HG02642 (cell line): ENCODE measurements at regions not wholly inside any gene's neighbourhood (a gene's known extent, or its start where the extent isn't known, plus 50 kb on each side); places are given as distances from the start of the nearest gene placed in this dataset.

Experiments used
- ATAC-seq: cut with Tn5 transposase; IDR thresholded peaks from one replicate; pipeline ENCODE4 v1.9.1; 2021; ENCODE audit warnings: mild to moderate bottlenecking; ENCODE audit not compliant: unreplicated experiment, poor library complexity

GRCh38 chr16:80060470-80060869 lies 459.9 kb upstream of the MAF start:
- no peak for ATAC-seq

GRCh38 chr16:80059836-80060235 lies 459.3 kb upstream of the MAF start:
- ATAC-seq, result no peak

GRCh38 chr16:80058214-80058613 lies 457.7 kb upstream of the MAF start:
- ATAC-seq, result no peak

GRCh38 chr16:80056324-80056723 lies 455.8 kb upstream of the MAF start:
- ATAC-seq, result no peak

DNA sequence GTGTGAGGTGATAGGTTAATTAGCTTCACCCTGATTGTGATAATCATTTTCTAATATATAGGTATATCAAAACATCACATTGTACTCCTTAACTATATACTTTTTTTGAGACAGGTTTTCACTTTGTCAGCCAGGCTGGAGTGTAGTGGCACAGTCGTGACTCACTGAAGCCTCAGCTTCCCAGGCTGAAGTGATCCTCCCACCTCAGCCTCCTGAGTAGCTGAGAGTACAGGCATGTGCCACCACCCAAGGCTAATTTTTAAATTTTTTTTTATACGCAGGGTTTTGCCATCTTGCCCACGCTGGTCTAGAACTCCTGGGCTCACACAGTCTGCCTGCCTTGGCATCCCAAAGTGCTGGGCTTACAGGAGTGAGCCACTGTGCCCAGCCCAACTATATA lies 455.3 kb upstream of the MAF start:
- ATAC-seq, result no peak

DNA sequence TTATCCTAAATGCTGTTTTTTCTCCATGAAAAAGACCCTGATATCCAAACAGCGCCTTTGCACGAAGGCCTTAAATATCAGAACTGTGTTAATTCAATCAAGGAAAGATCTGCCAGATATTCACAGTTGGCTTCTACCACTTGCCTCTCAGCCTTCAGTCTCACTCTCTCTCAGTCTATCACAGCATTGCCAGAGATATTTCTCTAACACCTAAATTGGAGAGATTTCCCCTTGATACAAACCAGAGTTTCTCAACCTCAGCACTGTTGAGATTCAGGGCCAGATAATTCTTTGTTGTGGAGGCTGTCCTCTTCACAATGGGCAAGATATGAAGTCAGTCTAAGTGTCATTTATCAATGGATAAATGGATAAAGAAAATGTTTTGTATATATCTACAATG lies 454.1 kb upstream of the MAF start:
- ATAC-seq, result no peak

GRCh38 chr16:80051040-80051439 lies 450.5 kb upstream of the MAF start:
- no peak for ATAC-seq

GRCh38 chr16:80048250-80048649 lies 447.7 kb upstream of the MAF start:
- ATAC-seq, result no peak

DNA sequence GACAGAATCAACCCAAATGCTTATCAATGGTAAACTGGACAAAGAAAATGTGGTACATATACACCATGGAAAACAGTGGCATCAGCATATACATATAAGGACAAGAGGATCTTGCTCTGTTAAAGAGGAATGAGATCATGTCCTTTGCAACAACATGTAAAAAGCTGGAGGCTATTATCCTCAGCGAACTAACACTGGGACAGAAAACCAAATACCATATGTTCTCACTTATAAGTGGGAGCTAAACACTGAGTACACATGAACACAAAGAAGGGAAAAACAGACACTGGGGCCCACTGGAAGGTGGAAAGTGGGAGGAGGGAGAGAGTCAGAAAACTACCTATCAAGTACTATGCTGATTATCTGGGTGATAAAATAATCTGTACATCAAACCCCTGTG lies 447.3 kb upstream of the MAF start:
- no peak for ATAC-seq

DNA sequence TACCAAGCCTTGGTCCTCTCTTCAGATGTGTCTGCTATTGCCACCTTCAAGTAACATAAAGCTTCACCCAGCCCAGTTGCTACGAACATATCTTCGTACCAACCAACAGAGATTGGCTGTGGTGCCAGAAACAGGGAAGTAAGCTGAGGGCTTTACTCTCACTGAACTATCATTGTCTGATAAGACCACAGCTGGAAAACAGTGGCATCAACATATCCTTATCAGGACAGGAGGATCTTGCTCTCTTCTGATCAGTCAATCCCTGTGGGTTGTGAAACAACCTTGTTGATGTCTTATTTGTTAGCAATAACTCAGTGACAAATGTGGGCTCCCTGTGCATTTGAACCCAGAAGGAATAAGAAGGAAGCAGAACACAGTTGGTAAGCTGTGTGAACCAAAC lies 446.3 kb upstream of the MAF start:
- no peak for ATAC-seq

- ATAC-seq, result no peak
Observed at GRCh38 chr16:80046261-80046660, 445.7 kb upstream of the MAF start.

- ATAC-seq, result no peak
Observed at GRCh38 chr16:80045861-80046260, 445.3 kb upstream of the MAF start.

- ATAC-seq, result no peak
Observed at GRCh38 chr16:80041410-80041809, 440.9 kb upstream of the MAF start.

- no peak for ATAC-seq
Observed at GRCh38 chr16:80040814-80041213, 440.3 kb upstream of the MAF start.

DNA sequence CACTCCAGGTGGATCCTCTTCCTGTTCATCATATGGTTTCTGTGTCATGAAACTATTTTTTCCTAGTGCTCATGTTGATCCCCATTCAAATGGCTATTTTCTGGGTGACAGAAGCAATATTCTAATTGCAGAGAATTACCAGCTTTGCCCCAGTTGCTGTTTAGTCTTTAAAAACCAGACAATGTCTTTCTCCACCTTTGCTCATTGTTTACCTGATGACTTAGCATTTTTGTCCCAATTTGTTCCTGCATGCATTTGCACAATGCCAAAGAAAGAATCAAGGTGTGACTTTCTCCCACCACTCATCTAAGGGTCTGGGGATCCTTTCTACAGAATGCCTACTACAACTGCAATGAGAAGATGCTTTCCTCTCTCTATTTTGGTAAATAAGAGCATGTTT lies 439.9 kb upstream of the MAF start:
- ATAC-seq, result no peak

DNA sequence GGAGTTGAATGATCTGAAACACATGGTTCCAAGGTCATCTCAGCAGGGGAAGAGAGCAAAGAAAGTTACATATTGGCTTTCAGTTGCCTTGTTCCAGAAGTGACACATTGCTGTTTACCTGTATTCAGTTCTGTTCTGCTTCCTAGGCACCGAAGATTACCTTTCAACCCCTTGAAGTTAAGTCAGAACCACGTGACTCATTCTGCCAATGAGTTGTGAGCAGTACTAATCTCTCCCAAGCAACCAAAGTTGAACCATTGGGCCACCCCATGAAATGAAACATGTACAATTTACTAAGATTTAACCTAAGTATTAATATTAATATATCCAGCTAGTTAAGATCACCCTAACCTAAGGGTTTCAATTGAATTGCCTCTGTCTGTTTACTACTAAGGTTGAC lies 439.2 kb upstream of the MAF start:
- ATAC-seq, result no peak

GRCh38 chr16:80038566-80038965 lies 438.0 kb upstream of the MAF start:
- no peak for ATAC-seq

DNA sequence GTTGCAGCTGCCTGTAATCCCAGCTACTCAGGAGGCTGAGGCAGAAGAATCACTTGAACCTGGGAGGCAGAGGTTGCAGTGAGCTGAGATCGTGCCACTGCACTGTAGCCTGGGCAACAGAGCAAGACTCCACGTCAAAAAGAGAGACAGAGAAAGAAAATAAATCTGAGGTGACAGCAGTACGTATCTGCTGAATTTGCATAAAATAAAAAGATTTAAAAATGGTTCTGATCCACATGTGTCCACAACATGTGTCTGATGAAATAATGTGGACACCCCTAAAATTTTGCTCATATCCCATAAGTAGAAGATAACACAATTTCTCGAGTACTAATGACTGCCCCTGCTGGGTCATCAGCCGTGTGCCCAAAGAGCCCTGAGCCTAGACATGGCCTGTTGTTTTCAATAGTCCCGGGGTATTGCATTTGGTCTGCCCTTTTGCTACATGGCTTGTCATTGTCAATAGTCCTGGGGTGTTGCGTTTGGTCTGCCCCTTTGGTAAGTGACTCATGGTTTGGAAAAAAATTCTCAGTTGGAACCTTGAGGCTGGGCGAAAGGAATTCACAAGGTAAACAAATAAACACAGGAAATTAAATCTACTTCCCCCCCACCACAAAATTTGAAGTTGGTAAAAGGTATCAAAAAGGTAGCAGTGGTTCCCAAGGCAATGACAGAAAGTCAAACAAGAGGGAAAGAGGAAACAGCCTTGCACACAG lies 434.6 kb upstream of the MAF start:
- ATAC-seq, result no peak

DNA sequence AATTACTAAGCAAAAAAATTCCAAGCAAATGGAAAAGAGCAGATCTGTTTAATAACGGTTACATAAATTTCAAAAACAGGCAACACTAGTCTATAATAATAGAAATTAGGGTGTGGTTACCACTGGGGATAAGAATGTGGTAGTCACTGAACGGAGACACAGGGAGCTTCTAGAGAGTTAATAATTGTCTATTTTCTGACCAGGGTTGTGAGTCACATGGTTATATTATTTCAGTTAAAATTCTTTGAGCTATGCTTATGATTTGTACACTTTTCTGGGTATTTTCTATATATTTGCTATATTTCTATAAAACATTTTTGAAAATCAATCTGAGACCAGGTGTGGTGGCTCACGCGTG lies 433.9 kb upstream of the MAF start:
- ATAC-seq, result no peak

GRCh38 chr16:80033783-80034468 lies 433.4 kb upstream of the MAF start:
- no peak for ATAC-seq

DNA sequence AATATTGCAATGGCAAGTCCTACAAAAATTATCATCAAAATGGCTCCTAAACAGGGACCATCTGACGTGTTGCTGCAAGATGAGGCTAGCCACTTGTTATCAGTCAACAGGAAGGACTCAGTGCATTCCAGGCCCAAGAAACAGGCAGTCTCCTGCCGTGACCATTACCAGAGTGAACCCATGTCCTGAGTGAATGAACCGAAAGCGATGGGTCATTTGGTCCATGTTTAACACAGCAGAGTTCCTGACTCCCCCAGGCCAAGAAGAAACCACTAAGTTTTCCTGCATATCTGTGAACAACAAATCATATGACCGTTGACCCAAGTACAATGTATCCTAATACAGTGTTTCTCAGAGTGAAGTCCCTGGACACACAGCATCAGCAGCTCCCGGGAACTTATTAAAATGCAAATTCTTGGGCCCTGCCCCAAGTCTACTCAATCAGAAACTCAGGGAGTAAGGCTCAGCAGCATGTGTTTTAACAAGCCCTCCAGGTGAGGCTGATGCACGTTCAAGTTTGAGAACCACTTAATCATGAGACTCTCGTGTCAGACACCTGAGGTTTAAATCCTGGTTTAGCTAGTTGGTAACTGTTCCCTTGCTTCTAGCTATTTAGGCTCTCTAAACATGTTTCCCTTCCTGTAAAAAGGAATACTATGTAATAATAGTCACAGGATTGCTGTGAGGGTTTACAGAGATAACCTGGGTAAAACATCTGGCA lies 429.4 kb upstream of the MAF start:
- ATAC-seq, result no peak

DNA sequence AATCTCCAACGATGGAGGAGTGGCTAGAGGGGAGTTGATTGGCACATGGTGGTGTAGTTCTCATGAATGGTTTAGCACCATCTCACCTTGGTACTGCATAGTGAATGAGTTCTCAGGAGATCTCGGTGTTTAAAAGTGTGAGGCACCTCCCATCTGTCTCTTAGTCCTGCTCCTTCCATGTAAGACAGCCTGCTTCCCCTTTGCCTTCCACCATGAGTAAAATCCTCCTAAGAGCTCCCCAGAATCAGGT lies 428.8 kb upstream of the MAF start:
- no peak for ATAC-seq
